ENCODE measurements at regions not wholly inside any gene's neighbourhood (a gene's known extent, or its start where the extent isn't known, plus 50 kb on each side); places are given as distances from the start of the nearest gene placed in this dataset.

GRCh38 chr3:66720508-66720907 is 219.7 kb upstream of the LRIG1 start:
- TF ChIP-seq, protein P1, sequence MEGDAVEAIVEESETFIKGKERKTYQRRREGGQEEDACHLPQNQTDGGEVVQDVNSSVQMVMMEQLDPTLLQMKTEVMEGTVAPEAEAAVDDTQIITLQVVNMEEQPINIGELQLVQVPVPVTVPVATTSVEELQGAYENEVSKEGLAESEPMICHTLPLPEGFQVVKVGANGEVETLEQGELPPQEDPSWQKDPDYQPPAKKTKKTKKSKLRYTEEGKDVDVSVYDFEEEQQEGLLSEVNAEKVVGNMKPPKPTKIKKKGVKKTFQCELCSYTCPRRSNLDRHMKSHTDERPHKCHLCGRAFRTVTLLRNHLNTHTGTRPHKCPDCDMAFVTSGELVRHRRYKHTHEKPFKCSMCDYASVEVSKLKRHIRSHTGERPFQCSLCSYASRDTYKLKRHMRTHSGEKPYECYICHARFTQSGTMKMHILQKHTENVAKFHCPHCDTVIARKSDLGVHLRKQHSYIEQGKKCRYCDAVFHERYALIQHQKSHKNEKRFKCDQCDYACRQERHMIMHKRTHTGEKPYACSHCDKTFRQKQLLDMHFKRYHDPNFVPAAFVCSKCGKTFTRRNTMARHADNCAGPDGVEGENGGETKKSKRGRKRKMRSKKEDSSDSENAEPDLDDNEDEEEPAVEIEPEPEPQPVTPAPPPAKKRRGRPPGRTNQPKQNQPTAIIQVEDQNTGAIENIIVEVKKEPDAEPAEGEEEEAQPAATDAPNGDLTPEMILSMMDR (IDR thresholded peaks at IDR 0.05) = no peak
- no peak for TF ChIP-seq POLR2A (IDR thresholded peaks at IDR 0.05)
- no peak for TF ChIP-seq EP300 (IDR thresholded peaks at IDR 0.05)
